Caco-2 (cell line): ENCODE measurements at regions not wholly inside any gene's neighbourhood (a gene's known extent, or its start where the extent isn't known, plus 50 kb on each side); places are given as distances from the start of the nearest gene placed in this dataset.

Experiments used
- BruUV-seq: library from RNA; stranded (reverse); fragments of 400-500 nt; replicated peaks from 2 replicates; lab custom pipeline; 2021; lab: Mats Ljungman, UMichigan
- CTCF ChIA-PET: fragments of 300-600 bp; sonication (Branson Sonifier 250); formaldehyde crosslinking; loops from one replicate; lab custom pipeline; 2022; ENCODE audit warnings: antibody characterized with exemption; lab: Charles Lee
- POLR2A ChIA-PET: fragments of 300-600 bp; sonication (Branson Sonifier 250); formaldehyde crosslinking; loops from one replicate; lab custom pipeline; 2022; ENCODE audit warnings: antibody characterized with exemption; lab: Charles Lee
- DNase-seq, 2 experiments: peaks; one replicate each; pipeline versions ENCODE4 v3.0.0 to v3.0.0-alpha.2; 2020 to 2022
- H3K27me3 ChIP-seq: replicated peaks from 2 replicates; pipeline ENCODE4 v1.6.0; 2011; ENCODE audit warnings: low read length; ENCODE audit not compliant: control insufficient read depth, insufficient read depth
- H3K36me3 ChIP-seq: 2 replicates; pipeline ENCODE4 v1.5.1; 2011; ENCODE audit warnings: low read length; ENCODE audit not compliant: control insufficient read depth, insufficient read depth
- H3K4me1 ChIP-seq: fragments of 250-450 bp; sonication (Bioruptor Pico); 2 replicates; pipeline ENCODE4 v1.5.1; 2020; ENCODE audit warnings: mild to moderate bottlenecking
- H3K4me3 ChIP-seq: 2 replicates; pipeline ENCODE4 v1.5.1; 2011; ENCODE audit warnings: low read depth, mild to moderate bottlenecking, control low read depth, low read length
- H3K9me3 ChIP-seq: fragments of 250-450 bp; sonication (Bioruptor Pico); 2 replicates; pipeline ENCODE4 v1.5.1; 2020; ENCODE audit warnings: mild to moderate bottlenecking, moderate library complexity
- H3K27ac Mint-ChIP-seq: one replicate; pipeline ENCODE4 v1.8.0; 2022; ENCODE audit warnings: mixed read lengths; ENCODE audit not compliant: unreplicated experiment
- H3K27me3 Mint-ChIP-seq: one replicate; pipeline ENCODE4 v1.8.0; 2022; ENCODE audit warnings: mixed read lengths; ENCODE audit not compliant: insufficient read depth, unreplicated experiment
- H3K36me3 Mint-ChIP-seq: one replicate; pipeline ENCODE4 v1.8.0; 2022; ENCODE audit warnings: mild to moderate bottlenecking, mixed read lengths; ENCODE audit not compliant: insufficient read depth, unreplicated experiment
- H3K4me1 Mint-ChIP-seq: one replicate; pipeline ENCODE4 v1.8.0; 2022; ENCODE audit warnings: low read depth, mixed read lengths; ENCODE audit not compliant: unreplicated experiment
- H3K4me3 Mint-ChIP-seq: one replicate; pipeline ENCODE4 v1.8.0; 2022; ENCODE audit warnings: mild to moderate bottlenecking, moderate library complexity, mixed read lengths; ENCODE audit not compliant: unreplicated experiment
- H3K9me3 Mint-ChIP-seq: one replicate; pipeline ENCODE4 v1.8.0; 2022; ENCODE audit warnings: mixed read lengths; ENCODE audit not compliant: unreplicated experiment
- intact Hi-C: fragments of 100-400 bp; cut with micrococcal nuclease; formaldehyde crosslinking; loops from one replicate; pipeline ENCODE4 v1.10.0; 2022; ENCODE audit not compliant: unreplicated experiment
- TF ChIP-seq, protein P1 (sequence below), 2 experiments: fragments of 200-600 bp in 1 of 2; IDR thresholded peaks; 1 replicate in 1 of 2; 2 replicates in 1 of 2; pipeline versions ENCODE4 v1.5.1 to v1.8.0; 2011 to 2022; ENCODE audit warnings: antibody characterized with exemption in 1 of 2, control low read depth in 1 of 2, inconsistent platforms in 1 of 2, low read depth in 1 of 2, low read length in 1 of 2, mild to moderate bottlenecking in 1 of 2, moderate library complexity in 1 of 2; ENCODE audit not compliant: insufficient read depth in 1 of 2, severe bottlenecking in 1 of 2, unreplicated experiment in 1 of 2

DNA sequence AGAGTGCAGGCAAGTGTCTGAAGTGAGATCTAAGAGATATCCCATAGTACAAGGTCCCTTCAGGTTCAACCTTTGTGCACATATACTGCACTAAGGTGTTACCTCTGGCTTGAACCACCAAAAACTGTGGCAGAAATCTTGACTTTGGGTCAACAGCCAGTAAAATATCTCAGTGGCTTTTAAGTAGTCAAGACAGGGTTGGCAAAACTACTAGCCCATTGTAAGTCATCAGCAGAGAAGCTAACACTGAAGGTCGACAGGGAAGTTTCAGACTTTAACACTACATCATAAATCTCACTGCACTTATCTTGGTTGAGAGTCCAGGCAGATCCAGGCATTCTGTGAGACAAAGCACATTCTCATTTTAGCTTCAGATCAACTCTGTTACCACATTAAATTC lies 1684.7 kb downstream of the HACE1 start:
- no peaks in the 10 kb centered on the region for H3K36me3 Mint-ChIP-seq
- H3K27me3 ChIP-seq = no peaks in the 10 kb centered on the region
- BruUV-seq = no TSS peak
- no peaks in the 10 kb centered on the region for H3K27me3 Mint-ChIP-seq
- ChIA-PET POLR2A (no interaction called here), CTCF (no interaction called here)
- H3K36me3 ChIP-seq = no peaks in the 10 kb centered on the region
- no peak for DNase-seq
- no peak overlapping the region for H3K4me3 ChIP-seq
- no peaks in the 10 kb centered on the region for H3K9me3 Mint-ChIP-seq
- H3K4me1 Mint-ChIP-seq = peaks cover 7% of the 10 kb centered on the region
- intact Hi-C loops = no loop called here
- no peaks in the 10 kb centered on the region for H3K4me1 ChIP-seq
- TF ChIP-seq, protein P1, sequence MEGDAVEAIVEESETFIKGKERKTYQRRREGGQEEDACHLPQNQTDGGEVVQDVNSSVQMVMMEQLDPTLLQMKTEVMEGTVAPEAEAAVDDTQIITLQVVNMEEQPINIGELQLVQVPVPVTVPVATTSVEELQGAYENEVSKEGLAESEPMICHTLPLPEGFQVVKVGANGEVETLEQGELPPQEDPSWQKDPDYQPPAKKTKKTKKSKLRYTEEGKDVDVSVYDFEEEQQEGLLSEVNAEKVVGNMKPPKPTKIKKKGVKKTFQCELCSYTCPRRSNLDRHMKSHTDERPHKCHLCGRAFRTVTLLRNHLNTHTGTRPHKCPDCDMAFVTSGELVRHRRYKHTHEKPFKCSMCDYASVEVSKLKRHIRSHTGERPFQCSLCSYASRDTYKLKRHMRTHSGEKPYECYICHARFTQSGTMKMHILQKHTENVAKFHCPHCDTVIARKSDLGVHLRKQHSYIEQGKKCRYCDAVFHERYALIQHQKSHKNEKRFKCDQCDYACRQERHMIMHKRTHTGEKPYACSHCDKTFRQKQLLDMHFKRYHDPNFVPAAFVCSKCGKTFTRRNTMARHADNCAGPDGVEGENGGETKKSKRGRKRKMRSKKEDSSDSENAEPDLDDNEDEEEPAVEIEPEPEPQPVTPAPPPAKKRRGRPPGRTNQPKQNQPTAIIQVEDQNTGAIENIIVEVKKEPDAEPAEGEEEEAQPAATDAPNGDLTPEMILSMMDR (IDR thresholded peaks at IDR 0.05; ENCODE audit: insufficient read depth in 1 of 2, low read depth in 1 of 2, low read length in 1 of 2, severe bottlenecking in 1 of 2, unreplicated experiment in 1 of 2) = no peak
- H3K27ac Mint-ChIP-seq = no peak overlapping the region
- H3K9me3 ChIP-seq = no peaks in the 10 kb centered on the region
- no peak overlapping the region for H3K4me3 Mint-ChIP-seq

DNA sequence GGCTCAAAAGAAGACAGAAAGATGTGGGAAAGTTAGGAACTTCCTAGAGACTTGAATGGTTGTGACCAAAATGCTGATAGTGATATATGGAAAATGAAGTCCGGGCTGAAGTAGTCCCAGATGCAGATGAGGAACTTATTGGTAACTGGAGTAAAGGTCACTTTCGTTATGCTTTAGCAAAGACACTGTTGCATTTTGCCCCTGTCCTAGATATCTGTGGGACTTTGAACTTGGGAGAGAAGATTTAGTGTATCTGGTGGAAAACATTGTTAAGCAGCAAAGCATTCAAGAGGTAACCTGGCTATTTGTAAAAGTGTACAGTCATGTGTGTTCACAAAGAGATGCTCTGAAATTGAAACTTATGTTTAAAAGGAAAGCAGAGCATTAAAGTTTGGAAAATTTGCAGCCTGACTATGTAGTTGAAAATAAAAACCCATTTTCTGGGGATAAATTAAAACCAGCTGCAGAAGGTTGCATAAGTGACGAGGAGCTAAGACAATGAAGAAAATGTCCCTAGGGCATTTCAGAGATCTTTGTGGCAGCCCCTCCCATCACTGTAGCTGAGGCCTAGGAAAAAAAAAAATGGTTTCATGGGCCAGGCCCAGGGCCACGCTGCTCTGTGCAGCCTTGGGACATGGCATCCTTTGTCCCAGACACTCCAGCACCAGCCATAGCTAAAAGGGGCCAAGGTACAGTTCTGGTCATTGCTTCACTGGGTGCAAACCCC lies 1692.2 kb downstream of the HACE1 start:
- intact Hi-C loops = no loop called here
- Mint-ChIP-seq H3K4me3 (no peak overlapping the region), H3K36me3 (no peaks in the 10 kb centered on the region), H3K27ac (no peak overlapping the region), H3K9me3 (no peaks in the 10 kb centered on the region), H3K4me1 (peaks cover 7% of the 10 kb centered on the region), H3K27me3 (no peaks in the 10 kb centered on the region)
- TF ChIP-seq, protein P1 (IDR thresholded peaks at IDR 0.05; ENCODE audit: insufficient read depth in 1 of 2, low read depth in 1 of 2, low read length in 1 of 2, severe bottlenecking in 1 of 2, unreplicated experiment in 1 of 2) = no peak
- Histone ChIP-seq H3K9me3 (no peaks in the 10 kb centered on the region), H3K36me3 (no peaks in the 10 kb centered on the region), H3K27me3 (no peaks in the 10 kb centered on the region), H3K4me1 (no peaks in the 10 kb centered on the region), H3K4me3 (no peak overlapping the region)
- ChIA-PET POLR2A (no interaction called here), CTCF (no interaction called here)
- no TSS peak for BruUV-seq
- DNase-seq = no peak

DNA sequence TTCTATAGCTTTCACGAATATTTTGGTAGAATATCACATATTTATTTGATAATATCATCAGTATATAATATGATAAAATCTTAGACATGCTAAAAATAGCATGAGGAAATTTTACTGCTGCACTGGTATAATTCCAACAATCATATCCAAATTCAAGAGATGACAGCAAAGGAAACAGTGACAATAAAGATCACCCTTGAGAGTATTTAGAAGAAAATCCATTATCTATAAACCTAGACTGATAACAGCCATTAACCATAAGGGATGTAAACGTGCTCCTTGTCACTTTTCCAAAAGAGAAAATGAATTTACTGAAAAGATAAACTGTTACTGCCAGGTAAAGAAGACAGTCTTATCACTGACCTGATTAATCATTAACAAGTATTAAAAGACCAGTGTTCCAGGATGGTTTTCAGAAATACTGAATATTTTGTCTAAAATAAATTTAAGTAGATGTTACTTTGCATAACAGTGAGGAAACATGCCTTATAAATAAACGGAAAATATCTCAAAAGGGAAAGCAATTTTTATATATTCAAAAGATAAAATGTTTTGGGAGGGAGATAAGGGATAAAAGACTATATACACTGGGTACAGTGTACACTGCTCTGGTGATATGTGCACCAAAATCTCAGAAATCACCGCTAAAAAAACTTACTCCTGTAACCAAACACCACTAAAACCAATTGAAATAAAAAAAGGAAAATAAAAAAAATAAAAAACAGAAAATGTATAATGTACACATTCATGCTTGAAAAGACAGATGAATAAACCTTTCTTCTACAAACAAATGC lies 1704.7 kb downstream of the HACE1 start:
- H3K36me3 Mint-ChIP-seq = no peaks in the 10 kb centered on the region
- no TSS peak for BruUV-seq
- Histone ChIP-seq H3K36me3 (no peaks in the 10 kb centered on the region), H3K27me3 (no peaks in the 10 kb centered on the region), H3K4me1 (peaks cover 13% of the 10 kb centered on the region), H3K9me3 (no peaks in the 10 kb centered on the region), H3K4me3 (no peak overlapping the region)
- H3K9me3 Mint-ChIP-seq = no peaks in the 10 kb centered on the region
- no peak for DNase-seq
- intact Hi-C loops = no loop called here
- no peaks in the 10 kb centered on the region for H3K4me1 Mint-ChIP-seq
- TF ChIP-seq, protein P1 (IDR thresholded peaks at IDR 0.05; ENCODE audit: insufficient read depth in 1 of 2, low read depth in 1 of 2, low read length in 1 of 2, severe bottlenecking in 1 of 2, unreplicated experiment in 1 of 2) = no peak
- no peaks in the 10 kb centered on the region for H3K27me3 Mint-ChIP-seq
- ChIA-PET CTCF (no interaction called here), POLR2A (no interaction called here)
- no peak overlapping the region for H3K4me3 Mint-ChIP-seq
- no peak overlapping the region for H3K27ac Mint-ChIP-seq
